ENCODE measurements at regions not wholly inside any gene's neighbourhood (a gene's known extent, or its start where the extent isn't known, plus 50 kb on each side); places are given as distances from the start of the nearest gene placed in this dataset.

GRCh38 chr7:140236626-140237025 lies 59.8 kb upstream of the KDM7A start:
- Histone ChIP-seq H4K20me1 (ENCODE audit: insufficient read depth) (no peaks in the 10 kb centered on the region), H3K27me3 (ENCODE audit: insufficient read depth) (peaks cover 39% of the 10 kb centered on the region), H2AFZ (ENCODE audit: low read depth) (no peak overlapping the region), H3K4me2 (no peak overlapping the region), H3K36me3 (replicated peaks in 1 of 2; ENCODE audit: control insufficient read depth in 1 of 2, insufficient read depth in 2 of 2, low read length in 1 of 2) (no peaks in the 10 kb centered on the region), H3K9ac (no peak overlapping the region), H3K9me3 (no peaks in the 10 kb centered on the region), H3K4me3 (ENCODE audit: low read depth in 2 of 2, low read length in 1 of 2) (no peak overlapping the region), H3K9me2 (no peaks in the 10 kb centered on the region), H3K79me2 (ENCODE audit: insufficient read depth) (no peaks in the 10 kb centered on the region), H3K4me1 (ENCODE audit: control insufficient read depth in 1 of 2, insufficient read depth in 2 of 2, low read depth in 1 of 2, low read length in 1 of 2) (peaks cover 0 to 1% of the 10 kb centered on the region in 2 experiments; a peak in 1 of 4 replicates), H3K27ac (ENCODE audit: low read depth in 2 of 2, low read length in 1 of 2) (no peak overlapping the region), H3F3A (replicated peaks; ENCODE audit: insufficient read depth) (no peaks in the 10 kb centered on the region)
- no peak for DNase-seq
- TF ChIP-seq PBX3 (IDR thresholded peaks at IDR 0.05) (no peak), POLR2AphosphoS5 (IDR thresholded peaks at IDR 0.05; ENCODE audit: low read depth, low read length) (no peak), FOXM1 (IDR thresholded peaks at IDR 0.05; ENCODE audit: low read depth) (no peak), JUND (IDR thresholded peaks at IDR 0.05) (no peak), TEAD4 (IDR thresholded peaks at IDR 0.05; ENCODE audit: borderline replicate concordance, insufficient read depth) (no peak), REST (IDR thresholded peaks at IDR 0.05; ENCODE audit: low read depth, low read length) (no peak), EP300 (IDR thresholded peaks at IDR 0.05; ENCODE audit: borderline replicate concordance in 1 of 2, low read depth in 1 of 2, low read length in 1 of 2) (no peak)
- 72% methylated on average over 6 of the region's 6 CpGs for WGBS (ENCODE audit: low lambda C conversion rate)
- CTCF ChIA-PET = interaction anchor here (1.4 kb wide), 1 partner anchor 24 kb away, joined by 3 read pairs; no protein-coding TSS in a partner anchor
- POLR2A ChIA-PET = no interaction called here

GRCh38 chr7:140235114-140235513 lies 58.3 kb upstream of the KDM7A start:
- no peak for DNase-seq
- Histone ChIP-seq H3F3A (replicated peaks; ENCODE audit: insufficient read depth) (no peaks in the 10 kb centered on the region), H3K9me3 (no peaks in the 10 kb centered on the region), H2AFZ (ENCODE audit: low read depth) (no peak overlapping the region), H3K79me2 (ENCODE audit: insufficient read depth) (no peaks in the 10 kb centered on the region), H4K20me1 (ENCODE audit: insufficient read depth) (no peaks in the 10 kb centered on the region), H3K36me3 (replicated peaks in 1 of 2; ENCODE audit: control insufficient read depth in 1 of 2, insufficient read depth in 2 of 2, low read length in 1 of 2) (no peaks in the 10 kb centered on the region), H3K27ac (ENCODE audit: low read depth in 2 of 2, low read length in 1 of 2) (no peak overlapping the region), H3K4me1 (ENCODE audit: control insufficient read depth in 1 of 2, insufficient read depth in 2 of 2, low read depth in 1 of 2, low read length in 1 of 2) (peaks cover 0 to 11% of the 10 kb centered on the region in 2 experiments; a peak in 1 of 4 replicates), H3K4me3 (ENCODE audit: low read depth in 2 of 2, low read length in 1 of 2) (no peak overlapping the region), H3K4me2 (no peak overlapping the region), H3K9me2 (no peaks in the 10 kb centered on the region), H3K9ac (no peak overlapping the region), H3K27me3 (ENCODE audit: insufficient read depth) (peaks cover 43% of the 10 kb centered on the region)
- ChIA-PET CTCF (no interaction called here), POLR2A (no interaction called here)
- 53% methylated on average over 5 of the region's 5 CpGs for WGBS (ENCODE audit: low lambda C conversion rate)
- TF ChIP-seq RAD21 (IDR thresholded peaks at IDR 0.05; ENCODE audit: low read length) (no peak), RXRA (IDR thresholded peaks at IDR 0.05; ENCODE audit: borderline replicate concordance, low read depth) (no peak), ZBTB33 (IDR thresholded peaks at IDR 0.05; ENCODE audit: borderline replicate concordance, low read depth) (no peak), ELF1 (IDR thresholded peaks at IDR 0.05) (no peak), SIN3A (IDR thresholded peaks at IDR 0.05; ENCODE audit: borderline replicate concordance, low read depth, low read length) (no peak), PBX3 (IDR thresholded peaks at IDR 0.05) (no peak), MAX (IDR thresholded peaks at IDR 0.05; ENCODE audit: low read depth) (no peak), CHD2 (IDR thresholded peaks at IDR 0.05; ENCODE audit: low read length, partially characterized antibody) (no peak), POLR2AphosphoS5 (IDR thresholded peaks at IDR 0.05; ENCODE audit: low read depth, low read length) (no peak), FOXJ3 (CRISPR knock-in tag; IDR thresholded peaks at IDR 0.05) (no peak), EP300 (IDR thresholded peaks at IDR 0.05; ENCODE audit: borderline replicate concordance in 1 of 2, low read depth in 1 of 2, low read length in 1 of 2) (no peak), TEAD4 (IDR thresholded peaks at IDR 0.05; ENCODE audit: borderline replicate concordance, insufficient read depth) (no peak), SMC3 (IDR thresholded peaks at IDR 0.05; ENCODE audit: low read depth, low read length) (no peak), RCOR1 (IDR thresholded peaks at IDR 0.05; ENCODE audit: low read length) (no peak), EZH2phosphoT487 (IDR thresholded peaks at IDR 0.05; ENCODE audit: borderline replicate concordance, low read depth) (no peak), USF1 (IDR thresholded peaks at IDR 0.05; ENCODE audit: borderline replicate concordance, low read depth) (no peak), TCF12 (IDR thresholded peaks at IDR 0.05) (no peak)

Data from SK-N-SH (cell line).